SK-N-MC (cell line): ENCODE measurements at regions not wholly inside any gene's neighbourhood (a gene's known extent, or its start where the extent isn't known, plus 50 kb on each side); places are given as distances from the start of the nearest gene placed in this dataset.

Source experiments
- EZH2 ChIP-seq: fragments of 200-600 bp; sonication (generic); IDR thresholded peaks from one replicate; pipeline ENCODE4 v1.6.1; 2017; ENCODE audit warnings: antibody characterized with exemption
- POLR2AphosphoS5 ChIP-seq: IDR thresholded peaks from 2 replicates; pipeline ENCODE4 v1.6.1; 2012; ENCODE audit warnings: mild to moderate bottlenecking, low read depth, low read length, borderline replicate concordance

GRCh38 chr12:115521771-115522409, 755.6 kb downstream of the MED13L start:
- TF ChIP-seq POLR2AphosphoS5 = no peak
- no peak for TF ChIP-seq EZH2
